ENCODE measurements at regions not wholly inside any gene's neighbourhood (a gene's known extent, or its start where the extent isn't known, plus 50 kb on each side); places are given as distances from the start of the nearest gene placed in this dataset.

DNA sequence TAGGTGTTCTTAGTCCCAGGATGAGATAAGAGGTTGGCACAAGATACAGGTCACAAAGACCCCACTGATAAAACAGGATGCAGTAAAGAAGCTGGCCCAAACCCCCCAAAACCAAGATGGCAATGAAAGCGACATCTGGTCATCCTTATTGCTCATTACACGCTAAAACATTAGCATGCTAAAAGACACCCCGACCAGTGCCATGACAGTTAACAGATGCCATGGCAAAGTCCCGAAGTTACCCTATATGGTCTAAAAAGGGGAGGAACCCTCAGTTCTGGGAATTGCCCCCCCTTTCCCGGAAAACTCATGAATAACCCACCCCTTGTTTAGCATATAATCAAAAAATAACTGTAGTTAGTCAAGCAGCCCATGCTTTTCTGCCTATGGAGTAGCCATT, 251.1 kb downstream of the SLC4A3 start:
- no peaks in the 10 kb centered on the region for H3K9me3 ChIP-seq
- TF ChIP-seq, protein P1, sequence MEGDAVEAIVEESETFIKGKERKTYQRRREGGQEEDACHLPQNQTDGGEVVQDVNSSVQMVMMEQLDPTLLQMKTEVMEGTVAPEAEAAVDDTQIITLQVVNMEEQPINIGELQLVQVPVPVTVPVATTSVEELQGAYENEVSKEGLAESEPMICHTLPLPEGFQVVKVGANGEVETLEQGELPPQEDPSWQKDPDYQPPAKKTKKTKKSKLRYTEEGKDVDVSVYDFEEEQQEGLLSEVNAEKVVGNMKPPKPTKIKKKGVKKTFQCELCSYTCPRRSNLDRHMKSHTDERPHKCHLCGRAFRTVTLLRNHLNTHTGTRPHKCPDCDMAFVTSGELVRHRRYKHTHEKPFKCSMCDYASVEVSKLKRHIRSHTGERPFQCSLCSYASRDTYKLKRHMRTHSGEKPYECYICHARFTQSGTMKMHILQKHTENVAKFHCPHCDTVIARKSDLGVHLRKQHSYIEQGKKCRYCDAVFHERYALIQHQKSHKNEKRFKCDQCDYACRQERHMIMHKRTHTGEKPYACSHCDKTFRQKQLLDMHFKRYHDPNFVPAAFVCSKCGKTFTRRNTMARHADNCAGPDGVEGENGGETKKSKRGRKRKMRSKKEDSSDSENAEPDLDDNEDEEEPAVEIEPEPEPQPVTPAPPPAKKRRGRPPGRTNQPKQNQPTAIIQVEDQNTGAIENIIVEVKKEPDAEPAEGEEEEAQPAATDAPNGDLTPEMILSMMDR (IDR thresholded peaks at IDR 0.05): no peak
- no peak for DNase-seq (ENCODE audit: low spot score in 2 of 2)
- no peaks in the 10 kb centered on the region for H3K36me3 ChIP-seq
- no peak overlapping the region for H3K27ac ChIP-seq
- intact Hi-C loops (cut with DNase I): no loop called here
- no peaks in the 10 kb centered on the region for H3K4me1 ChIP-seq
- H3K27me3 ChIP-seq: no peaks in the 10 kb centered on the region
- no peak overlapping the region for H3K4me3 ChIP-seq

DNA sequence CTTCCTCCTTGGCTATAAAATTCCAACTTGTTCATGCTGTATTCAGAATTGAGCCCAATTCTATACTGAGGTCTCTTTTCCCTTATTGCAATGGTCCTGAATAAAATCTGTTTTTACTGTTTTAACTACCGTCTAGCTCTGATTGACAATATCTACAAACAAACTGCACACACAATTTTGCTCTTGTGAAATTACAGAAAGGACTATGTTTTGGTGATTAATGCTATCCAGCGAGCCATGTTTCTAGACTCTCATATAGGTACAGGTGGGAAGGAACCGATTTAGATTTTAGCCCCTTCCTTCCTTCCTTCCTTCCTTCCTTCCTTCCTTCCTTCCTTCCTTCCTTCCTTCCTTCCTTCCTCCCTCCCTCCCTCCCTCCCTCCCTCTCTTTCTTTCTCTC, 254.4 kb downstream of the SLC4A3 start:
- Histone ChIP-seq H3K27me3 (no peaks in the 10 kb centered on the region), H3K9me3 (no peaks in the 10 kb centered on the region), H3K36me3 (no peaks in the 10 kb centered on the region), H3K27ac (no peak overlapping the region), H3K4me1 (no peaks in the 10 kb centered on the region), H3K4me3 (no peak overlapping the region)
- DNase-seq (ENCODE audit: low spot score in 2 of 2): no peak
- TF ChIP-seq, protein P1 (IDR thresholded peaks at IDR 0.05): no peak
- intact Hi-C loops (cut with DNase I): no loop called here

DNA sequence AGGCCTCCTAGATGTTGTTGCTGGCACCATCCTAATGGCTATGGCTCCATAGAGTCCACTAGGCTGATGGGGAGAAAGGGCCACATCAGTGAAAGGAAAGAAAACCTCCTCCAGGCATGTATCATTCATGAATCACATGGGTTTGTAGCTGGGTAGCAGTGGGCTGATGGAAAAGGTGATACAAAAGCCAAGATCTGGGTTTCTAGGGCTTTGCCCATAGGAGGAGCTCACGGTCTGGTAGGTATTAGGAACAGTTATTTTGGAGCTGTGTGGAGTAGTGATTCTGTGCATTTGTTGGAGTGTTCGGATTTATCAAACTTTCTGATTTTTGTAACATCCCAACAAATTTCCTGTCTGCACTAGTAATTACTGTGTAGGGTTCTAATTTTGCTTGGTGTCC, 259.2 kb downstream of the SLC4A3 start:
- TF ChIP-seq, protein P1 (IDR thresholded peaks at IDR 0.05): no peak
- Histone ChIP-seq H3K36me3 (no peaks in the 10 kb centered on the region), H3K27ac (no peak overlapping the region), H3K9me3 (no peaks in the 10 kb centered on the region), H3K4me1 (no peaks in the 10 kb centered on the region), H3K27me3 (no peaks in the 10 kb centered on the region), H3K4me3 (no peak overlapping the region)
- intact Hi-C loops (cut with DNase I): no loop called here
- DNase-seq (ENCODE audit: low spot score in 2 of 2): no peak

DNA sequence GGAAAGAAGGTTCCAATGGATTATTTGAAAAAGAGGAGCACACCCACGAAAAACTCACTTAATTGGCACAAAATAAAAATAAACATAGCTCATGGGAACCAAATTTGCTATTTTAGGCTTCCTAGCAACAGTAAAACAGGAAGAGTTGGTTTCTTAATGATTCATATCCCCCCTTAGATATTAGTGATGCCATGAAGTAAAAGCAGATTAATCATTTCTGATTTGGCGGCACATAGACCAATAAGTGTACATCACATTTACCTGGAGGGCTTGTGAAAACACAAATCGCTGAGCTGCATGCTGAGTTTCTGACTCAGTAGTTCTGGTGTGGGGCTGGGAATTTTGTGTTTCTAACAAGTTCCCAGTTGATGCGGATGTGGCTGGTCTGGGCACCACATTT, 260.4 kb downstream of the SLC4A3 start:
- H3K4me3 ChIP-seq: no peak overlapping the region
- no peaks in the 10 kb centered on the region for H3K36me3 ChIP-seq
- DNase-seq (ENCODE audit: low spot score in 2 of 2): no peak
- H3K27me3 ChIP-seq: no peaks in the 10 kb centered on the region
- H3K9me3 ChIP-seq: no peaks in the 10 kb centered on the region
- TF ChIP-seq, protein P1 (IDR thresholded peaks at IDR 0.05): no peak
- no peak overlapping the region for H3K27ac ChIP-seq
- intact Hi-C loops (cut with DNase I): no loop called here
- H3K4me1 ChIP-seq: no peaks in the 10 kb centered on the region

DNA sequence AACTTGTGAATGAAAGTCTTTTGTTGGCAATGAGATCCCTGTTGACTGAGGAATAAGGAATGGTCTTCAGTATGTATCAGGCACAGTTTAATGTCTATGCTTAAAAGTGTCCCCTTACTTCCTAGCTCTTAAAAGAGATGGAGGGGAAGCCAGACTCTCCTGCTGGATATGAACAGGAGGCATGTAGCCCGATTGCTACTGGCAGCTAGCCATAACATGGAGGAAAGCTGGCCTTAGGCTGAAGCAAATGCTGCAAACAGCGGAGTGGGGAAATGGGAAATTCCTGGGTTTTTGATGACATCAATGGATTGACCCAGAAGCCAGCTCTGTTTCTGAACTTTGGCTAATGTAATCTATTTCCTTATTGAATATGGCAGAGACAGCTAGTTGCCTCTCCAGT, 266.1 kb downstream of the SLC4A3 start:
- no peak for DNase-seq (ENCODE audit: low spot score in 2 of 2)
- intact Hi-C loops (cut with DNase I): no loop called here
- no peaks in the 10 kb centered on the region for H3K36me3 ChIP-seq
- H3K4me1 ChIP-seq: no peaks in the 10 kb centered on the region
- no peaks in the 10 kb centered on the region for H3K27me3 ChIP-seq
- TF ChIP-seq, protein P1 (IDR thresholded peaks at IDR 0.05): no peak
- no peak overlapping the region for H3K4me3 ChIP-seq
- no peaks in the 10 kb centered on the region for H3K9me3 ChIP-seq
- H3K27ac ChIP-seq: no peak overlapping the region

DNA sequence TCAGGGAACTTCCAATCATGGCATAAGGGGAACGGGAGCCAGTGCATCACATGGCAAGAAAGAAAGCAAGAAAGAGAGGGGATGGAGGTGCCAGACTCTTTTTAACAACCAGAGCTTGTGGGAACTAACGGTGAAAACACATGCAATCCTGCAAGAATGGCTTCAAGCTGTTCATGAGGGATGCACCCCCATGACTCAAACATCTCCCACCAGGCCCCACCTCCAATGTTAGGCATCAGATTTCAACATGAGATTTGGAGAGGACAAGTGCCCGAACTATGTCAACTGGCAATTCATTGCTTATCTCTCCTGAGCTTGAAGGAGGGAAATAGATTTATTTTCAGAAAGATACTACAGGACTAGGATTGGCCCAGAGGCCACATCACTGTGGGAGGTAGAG, 270.0 kb downstream of the SLC4A3 start:
- TF ChIP-seq, protein P1 (IDR thresholded peaks at IDR 0.05): no peak

More for the DNA sequence above, 270.0 kb downstream of the SLC4A3 start:
- Histone ChIP-seq H3K4me3 (no peak overlapping the region), H3K27me3 (no peaks in the 10 kb centered on the region), H3K27ac (no peak overlapping the region), H3K36me3 (no peaks in the 10 kb centered on the region), H3K4me1 (no peaks in the 10 kb centered on the region), H3K9me3 (no peaks in the 10 kb centered on the region)
- intact Hi-C loops (cut with DNase I): no loop called here
- DNase-seq (ENCODE audit: low spot score in 2 of 2): no peak

Data from ascending aorta (tissue), 2 donors.